Mesenchymal stem cell (in vitro differentiated cells and primary cell): ENCODE measurements at regions not wholly inside any gene's neighbourhood (a gene's known extent, or its start where the extent isn't known, plus 50 kb on each side); places are given as distances from the start of the nearest gene placed in this dataset.
A peak's percentile ranks its signal among the peaks of the same experiment; 100 is the strongest.

Experiments used
- DNase-seq: peaks from one replicate; pipeline ENCODE4 v3.0.0-alpha.2; 2013
- H2AFZ ChIP-seq: one replicate; pipeline ENCODE4 v1.6.1; 2013; ENCODE audit warnings: low read depth, mild to moderate bottlenecking, control low read depth, inconsistent platforms, low read length, moderate library complexity
- H2AK5ac ChIP-seq: 2 replicates; pipeline ENCODE4 v1.6.1; 2013; ENCODE audit warnings: low read length, moderate library complexity, mild to moderate bottlenecking, inconsistent platforms; ENCODE audit not compliant: severe bottlenecking
- H2BK120ac ChIP-seq: one replicate; pipeline ENCODE4 v1.6.1; 2013; ENCODE audit warnings: low read depth, mild to moderate bottlenecking, inconsistent platforms, low read length, moderate library complexity
- H2BK12ac ChIP-seq, 2 experiments: one replicate each; pipeline ENCODE4 v1.6.1; 2013; ENCODE audit warnings: inconsistent platforms in 2 of 2, low read length in 2 of 2, mild to moderate bottlenecking in 2 of 2, moderate library complexity in 2 of 2, control low read depth in 1 of 2
- H2BK15ac ChIP-seq: one replicate; pipeline ENCODE4 v1.6.1; 2013; ENCODE audit warnings: mild to moderate bottlenecking, low read depth, inconsistent platforms; ENCODE audit not compliant: poor library complexity, severe bottlenecking
- H2BK5ac ChIP-seq: 2 replicates; pipeline ENCODE4 v1.6.1; 2013; ENCODE audit warnings: low read depth, mild to moderate bottlenecking, low read length, control low read depth, inconsistent platforms; ENCODE audit not compliant: poor library complexity, severe bottlenecking
- H3K14ac ChIP-seq, 2 experiments: one replicate each; pipeline ENCODE4 v1.6.1; 2013; ENCODE audit warnings: inconsistent platforms in 2 of 2, low read length in 2 of 2, control low read depth in 1 of 2, mild to moderate bottlenecking in 1 of 2, moderate library complexity in 1 of 2
- H3K18ac ChIP-seq, 2 experiments: one replicate each; pipeline ENCODE4 v1.6.1; 2013; ENCODE audit warnings: inconsistent platforms in 2 of 2, low read length in 2 of 2, control low read depth in 1 of 2, low read depth in 1 of 2, mild to moderate bottlenecking in 1 of 2
- H3K23ac ChIP-seq, 2 experiments: one replicate each; pipeline ENCODE4 v1.6.1; 2013; ENCODE audit warnings: inconsistent platforms in 2 of 2, low read length in 2 of 2, mild to moderate bottlenecking in 2 of 2, moderate library complexity in 2 of 2, control low read depth in 1 of 2
- H3K27ac ChIP-seq: 2 replicates; pipeline ENCODE4 v1.5.1; 2013; ENCODE audit warnings: mild to moderate bottlenecking, moderate library complexity, low read length, control low read depth, inconsistent platforms; ENCODE audit not compliant: poor library complexity, severe bottlenecking
- H3K27me3 ChIP-seq, 2 experiments: 2 replicates each; pipeline versions ENCODE4 v1.6.1 to v1.7.0; 2013; ENCODE audit warnings: low read length in 2 of 2, mild to moderate bottlenecking in 2 of 2, moderate library complexity in 2 of 2, control low read depth in 1 of 2, inconsistent platforms in 1 of 2; ENCODE audit not compliant: control insufficient read depth in 1 of 2, insufficient read depth in 1 of 2
- H3K36me3 ChIP-seq, 2 experiments: 2 replicates each; pipeline versions ENCODE4 v1.6.1 to v1.7.0; 2013; ENCODE audit warnings: low read length in 2 of 2, control low read depth in 1 of 2, inconsistent platforms in 1 of 2, low read depth in 1 of 2, mild to moderate bottlenecking in 1 of 2; ENCODE audit not compliant: insufficient read depth in 2 of 2, control insufficient read depth in 1 of 2
- H3K4ac ChIP-seq, 2 experiments: one replicate each; pipeline ENCODE4 v1.6.1; 2013; ENCODE audit warnings: inconsistent platforms in 2 of 2, low read length in 2 of 2, mild to moderate bottlenecking in 2 of 2, moderate library complexity in 2 of 2, control low read depth in 1 of 2, low read depth in 1 of 2
- H3K4me1 ChIP-seq: 2 replicates; pipeline ENCODE4 v1.6.1; 2013; ENCODE audit warnings: low read depth, low read length, control low read depth; ENCODE audit not compliant: control insufficient read depth, insufficient read depth
- H3K4me2 ChIP-seq: 2 replicates; pipeline ENCODE4 v1.6.1; 2013; ENCODE audit warnings: low read length, mild to moderate bottlenecking, inconsistent platforms; ENCODE audit not compliant: poor library complexity, severe bottlenecking
- H3K4me3 ChIP-seq, 2 experiments: 2 replicates each; pipeline versions ENCODE4 v1.5.1 to v1.7.0; 2013; ENCODE audit warnings: low read length in 2 of 2, mild to moderate bottlenecking in 2 of 2, control low read depth in 1 of 2, low read depth in 1 of 2; ENCODE audit not compliant: insufficient read depth in 1 of 2
- H3K79me1 ChIP-seq: replicated peaks from 2 replicates; pipeline ENCODE4 v1.6.1; 2013; ENCODE audit warnings: mild to moderate bottlenecking, control low read depth, low read length, inconsistent platforms; ENCODE audit not compliant: poor library complexity, severe bottlenecking
- H3K9ac ChIP-seq: 2 replicates; pipeline ENCODE4 v1.7.0; 2013; ENCODE audit warnings: mild to moderate bottlenecking, low read length, moderate library complexity
- H3K9me3 ChIP-seq: 2 replicates; pipeline ENCODE4 v1.7.0; 2013; ENCODE audit warnings: mild to moderate bottlenecking, low read length; ENCODE audit not compliant: control insufficient read depth
- H4K8ac ChIP-seq: one replicate; pipeline ENCODE4 v1.6.1; 2013; ENCODE audit warnings: inconsistent platforms, mild to moderate bottlenecking, low read length, moderate library complexity
- H4K91ac ChIP-seq: one replicate; pipeline ENCODE4 v1.6.1; 2013; ENCODE audit warnings: mild to moderate bottlenecking, low read length, inconsistent platforms
- WGBS: methylation state at CpG from one replicate; pipeline ENCODE4 v1.1.7; 2013; ENCODE audit warnings: mixed read lengths; 5-methylcytosine and 5-hydroxymethylcytosine counted together

DNA sequence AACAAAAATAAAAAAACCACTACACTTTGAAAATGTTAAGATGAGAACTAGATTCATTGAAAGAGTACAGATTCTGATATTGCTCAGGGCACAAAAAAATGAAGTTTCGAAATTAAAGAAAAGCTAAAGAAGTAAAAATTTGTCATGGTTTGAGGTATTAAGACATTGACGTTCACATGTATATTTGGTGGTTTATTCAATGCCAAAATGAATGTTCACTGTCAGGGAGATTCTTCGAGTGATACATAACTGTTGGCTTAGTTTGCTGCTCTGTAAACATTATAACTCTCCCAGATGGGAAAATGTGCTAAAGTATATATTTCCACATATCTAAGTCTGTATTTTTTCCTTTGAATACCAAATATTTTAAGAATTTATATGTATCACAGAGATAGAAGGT, 345.0 kb downstream of the SEMA3D start:
- Histone ChIP-seq H3K9me3 (no peaks in the 10 kb centered on the region), H3K79me1 (no peaks in the 10 kb centered on the region), H2AFZ (no peak overlapping the region), H3K14ac (no peak overlapping the region), H3K23ac (no peak overlapping the region), H3K9ac (no peak overlapping the region), H3K27me3 (no peaks in the 10 kb centered on the region), H3K4me3 (no peak overlapping the region), H4K91ac (no peak overlapping the region), H3K4me2 (no peak overlapping the region), H3K4me1 (no peaks in the 10 kb centered on the region), H3K36me3 (no peaks in the 10 kb centered on the region), H3K4ac (no peak overlapping the region), H2BK120ac (no peak overlapping the region), H2BK12ac (no peak overlapping the region), H2BK15ac (no peak overlapping the region), H2AK5ac (no peak overlapping the region), H3K27ac (no peak overlapping the region), H4K8ac (no peak overlapping the region), H2BK5ac (no peak overlapping the region), H3K18ac (no peak overlapping the region)
- WGBS, result 92% methylated on average over 2 of the region's 3 CpGs
- DNase-seq, result no peak

DNA sequence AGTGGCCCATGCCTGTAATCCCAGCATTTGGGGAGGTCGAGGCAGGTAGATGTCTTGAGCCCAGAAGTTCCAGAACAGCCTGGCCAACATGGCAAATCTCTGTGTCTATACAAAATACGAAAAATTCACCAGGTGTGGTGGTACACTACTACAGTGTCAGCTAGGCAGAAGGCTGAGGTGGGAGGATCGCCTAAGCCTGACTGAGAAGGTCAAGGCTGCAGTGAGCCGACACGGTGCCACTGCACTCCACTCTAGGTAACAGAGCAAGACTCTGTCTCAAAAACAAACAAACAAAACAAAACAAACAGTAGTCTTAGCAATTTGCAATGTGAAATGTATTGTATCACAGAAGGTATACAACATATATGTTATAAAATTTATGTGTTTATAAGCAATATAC, 348.0 kb downstream of the SEMA3D start:
- H3K36me3 ChIP-seq, result no peaks in the 10 kb centered on the region
- H3K4me3 ChIP-seq, result no peak overlapping the region
- no peak overlapping the region for H2AFZ ChIP-seq
- 92% methylated on average over 3 of the region's 5 CpGs for WGBS
- no peak overlapping the region for H2BK15ac ChIP-seq
- H3K4me2 ChIP-seq, result no peak overlapping the region
- H2BK120ac ChIP-seq, result no peak overlapping the region
- no peak overlapping the region for H3K9ac ChIP-seq
- H3K79me1 ChIP-seq, result no peaks in the 10 kb centered on the region
- no peak overlapping the region for H3K27ac ChIP-seq
- H4K91ac ChIP-seq, result peak overlapping the region; percentile 39
- no peak overlapping the region for H3K4ac ChIP-seq
- no peak overlapping the region for H2AK5ac ChIP-seq
- H3K23ac ChIP-seq, result no peak overlapping the region
- DNase-seq, result no peak
- no peak overlapping the region for H4K8ac ChIP-seq
- H3K18ac ChIP-seq, result no peak overlapping the region
- no peaks in the 10 kb centered on the region for H3K4me1 ChIP-seq
- no peaks in the 10 kb centered on the region for H3K9me3 ChIP-seq
- peak overlapping the region in 1 of 2 experiments; percentile 54 for H2BK12ac ChIP-seq
- H3K27me3 ChIP-seq, result no peaks in the 10 kb centered on the region
- H2BK5ac ChIP-seq, result no peak overlapping the region
- H3K14ac ChIP-seq, result peak overlapping the region in 1 of 2 experiments; percentile 53

DNA sequence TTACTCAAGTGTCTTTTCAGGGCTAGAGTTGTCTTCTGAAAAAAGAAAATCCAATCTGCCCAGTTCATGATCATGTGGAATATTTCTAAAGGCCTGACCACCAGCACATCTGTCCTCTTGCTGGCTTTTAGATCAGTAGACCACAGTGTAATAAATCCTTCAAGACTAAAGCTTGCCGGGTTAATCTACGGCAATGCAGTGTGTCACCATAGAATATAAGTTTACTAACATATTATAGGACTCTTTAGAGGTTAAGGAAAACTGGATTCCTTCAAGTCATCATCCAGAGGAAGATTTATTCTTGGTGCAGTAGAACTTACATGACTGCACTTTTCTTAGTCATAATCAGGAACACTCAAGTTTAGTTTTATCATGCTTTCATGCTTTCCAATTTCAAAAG, 349.5 kb downstream of the SEMA3D start:
- H3K27ac ChIP-seq, result no peak overlapping the region
- no peaks in the 10 kb centered on the region for H3K79me1 ChIP-seq
- no peak overlapping the region for H3K4me3 ChIP-seq
- H3K18ac ChIP-seq, result no peak overlapping the region
- H3K9ac ChIP-seq, result no peak overlapping the region
- H2BK15ac ChIP-seq, result no peak overlapping the region
- no peaks in the 10 kb centered on the region for H3K9me3 ChIP-seq
- no CpG with 5 or more reads among the region's 2 CpGs for WGBS
- no peak overlapping the region for H3K4me2 ChIP-seq
- H4K8ac ChIP-seq, result no peak overlapping the region
- no peaks in the 10 kb centered on the region for H3K4me1 ChIP-seq
- H3K27me3 ChIP-seq, result no peaks in the 10 kb centered on the region
- H2AFZ ChIP-seq, result no peak overlapping the region
- no peak overlapping the region for H3K4ac ChIP-seq
- DNase-seq, result peak; percentile 50
- no peak overlapping the region for H2BK5ac ChIP-seq
- no peak overlapping the region for H2BK120ac ChIP-seq
- no peak overlapping the region for H4K91ac ChIP-seq
- H3K23ac ChIP-seq, result no peak overlapping the region
- H2BK12ac ChIP-seq, result no peak overlapping the region
- no peak overlapping the region for H2AK5ac ChIP-seq
- H3K14ac ChIP-seq, result no peak overlapping the region
- H3K36me3 ChIP-seq, result no peaks in the 10 kb centered on the region

DNA sequence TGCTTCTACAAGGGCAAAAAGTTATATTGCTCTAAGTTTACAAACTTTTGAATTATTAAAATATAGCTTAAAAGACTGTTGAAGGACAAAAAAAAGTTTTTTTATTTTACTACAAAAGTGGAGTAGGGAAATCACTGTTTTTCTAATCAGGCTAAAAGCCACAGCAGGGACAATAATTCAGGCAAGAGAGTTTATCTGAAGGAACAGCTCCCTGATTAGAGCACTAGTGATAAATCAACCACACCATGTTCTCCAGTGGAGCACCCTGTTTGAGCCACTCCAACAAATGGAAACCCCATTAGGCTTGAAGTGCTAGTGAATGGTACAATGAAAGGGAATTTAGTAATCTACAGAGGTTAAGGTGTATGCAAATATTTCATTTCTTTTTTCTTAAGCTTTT, 357.1 kb downstream of the SEMA3D start:
- Histone ChIP-seq H2BK120ac (no peak overlapping the region), H4K91ac (no peak overlapping the region), H2AFZ (no peak overlapping the region), H3K4me2 (no peak overlapping the region), H3K18ac (no peak overlapping the region), H3K14ac (no peak overlapping the region), H2AK5ac (no peak overlapping the region), H3K9ac (no peak overlapping the region), H2BK15ac (no peak overlapping the region), H3K4me1 (no peaks in the 10 kb centered on the region), H3K4ac (no peak overlapping the region), H4K8ac (no peak overlapping the region), H3K9me3 (no peaks in the 10 kb centered on the region), H3K79me1 (no peaks in the 10 kb centered on the region), H2BK12ac (no peak overlapping the region), H2BK5ac (no peak overlapping the region), H3K27me3 (no peaks in the 10 kb centered on the region), H3K27ac (no peak overlapping the region), H3K36me3 (no peaks in the 10 kb centered on the region), H3K4me3 (no peak overlapping the region), H3K23ac (no peak overlapping the region)
- DNase-seq, result no peak
